T follicular helper cell (primary cell): ENCODE measurements at regions not wholly inside any gene's neighbourhood (a gene's known extent, or its start where the extent isn't known, plus 50 kb on each side); places are given as distances from the start of the nearest gene placed in this dataset.
A peak's percentile ranks its signal among the peaks of the same experiment; 100 is the strongest.
"Not testable (repeated sequence)": the region's sequence is repeated elsewhere in the genome, so short reads cannot be mapped to it uniquely, and the experiment has no call there.

Experiments used
- DNase-seq: peaks from one replicate; pipeline ENCODE4 v3.0.0-alpha.2; 2020; ENCODE audit warnings: low read depth

GRCh38 chrX:43225626-43226328, 430.3 kb upstream of the MAOA start:
- DNase-seq = no peak

- DNase-seq = no peak
Measured at GRCh38 chrX:43238461-43238945, 417.6 kb upstream of the MAOA start.

GRCh38 chrX:43239356-43239755, 416.7 kb upstream of the MAOA start:
- no peak for DNase-seq

- DNase-seq = no peak
Measured at GRCh38 chrX:43255596-43255995, 400.5 kb upstream of the MAOA start.

- DNase-seq = no peak
Measured at GRCh38 chrX:43266487-43266886, 389.6 kb upstream of the MAOA start.

- DNase-seq = no peak
Measured at GRCh38 chrX:43267652-43268051, 388.4 kb upstream of the MAOA start.

- no peak for DNase-seq
Measured at GRCh38 chrX:43269201-43269600, 386.9 kb upstream of the MAOA start.

GRCh38 chrX:43277879-43278278, 378.2 kb upstream of the MAOA start:
- no peak for DNase-seq

GRCh38 chrX:43278440-43278839, 377.7 kb upstream of the MAOA start:
- no peak for DNase-seq

GRCh38 chrX:43279341-43279808, 376.7 kb upstream of the MAOA start:
- DNase-seq = no peak

GRCh38 chrX:43283187-43283586, 372.9 kb upstream of the MAOA start:
- DNase-seq = no peak

GRCh38 chrX:43311625-43312024, 344.5 kb upstream of the MAOA start:
- DNase-seq = not testable (repeated sequence)

- DNase-seq = no peak
Measured at GRCh38 chrX:43313035-43313434, 343.1 kb upstream of the MAOA start.

GRCh38 chrX:43314525-43314924, 341.6 kb upstream of the MAOA start:
- no peak for DNase-seq

GRCh38 chrX:43315622-43316021, 340.5 kb upstream of the MAOA start:
- no peak for DNase-seq

GRCh38 chrX:43316146-43316545, 340.0 kb upstream of the MAOA start:
- DNase-seq = no peak

- DNase-seq = no peak
Measured at GRCh38 chrX:43317378-43317777, 338.7 kb upstream of the MAOA start.

- DNase-seq = no peak
Measured at GRCh38 chrX:43328358-43328946, 327.6 kb upstream of the MAOA start.

- no peak for DNase-seq
Measured at GRCh38 chrX:43333543-43333942, 322.6 kb upstream of the MAOA start.

- DNase-seq = no peak
Measured at GRCh38 chrX:43345166-43345565, 310.9 kb upstream of the MAOA start.

- peak; percentile 8 for DNase-seq
Measured at GRCh38 chrX:43349363-43349762, 306.7 kb upstream of the MAOA start.

- DNase-seq = no peak
Measured at GRCh38 chrX:43350935-43351334, 305.2 kb upstream of the MAOA start.

- DNase-seq = no peak
Measured at GRCh38 chrX:43357741-43358140, 298.4 kb upstream of the MAOA start.

GRCh38 chrX:43373032-43373431, 283.1 kb upstream of the MAOA start:
- no peak for DNase-seq
